ENCODE measurements at regions not wholly inside any gene's neighbourhood (a gene's known extent, or its start where the extent isn't known, plus 50 kb on each side); places are given as distances from the start of the nearest gene placed in this dataset.

DNA sequence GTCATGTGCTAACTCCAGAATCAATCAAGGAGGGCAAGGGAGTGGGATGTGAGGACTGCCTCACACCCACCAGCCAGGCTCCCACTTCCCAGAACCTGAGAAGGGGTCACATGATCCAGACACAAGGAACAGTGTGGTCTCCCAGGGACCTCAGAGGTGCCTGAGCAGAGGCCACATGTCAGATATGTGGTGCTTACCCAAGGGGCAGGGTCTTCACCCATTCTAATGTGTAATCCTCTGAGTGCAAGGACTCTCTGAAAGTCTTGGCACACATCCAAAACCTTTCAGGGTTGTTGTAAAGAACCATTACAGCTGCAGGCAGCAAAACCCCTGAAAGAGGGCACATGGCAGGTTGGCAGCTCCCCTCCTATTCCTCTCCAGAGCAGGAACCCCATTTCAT, 656.6 kb downstream of the UQCRFS1 start:
- TF ChIP-seq, protein P1, sequence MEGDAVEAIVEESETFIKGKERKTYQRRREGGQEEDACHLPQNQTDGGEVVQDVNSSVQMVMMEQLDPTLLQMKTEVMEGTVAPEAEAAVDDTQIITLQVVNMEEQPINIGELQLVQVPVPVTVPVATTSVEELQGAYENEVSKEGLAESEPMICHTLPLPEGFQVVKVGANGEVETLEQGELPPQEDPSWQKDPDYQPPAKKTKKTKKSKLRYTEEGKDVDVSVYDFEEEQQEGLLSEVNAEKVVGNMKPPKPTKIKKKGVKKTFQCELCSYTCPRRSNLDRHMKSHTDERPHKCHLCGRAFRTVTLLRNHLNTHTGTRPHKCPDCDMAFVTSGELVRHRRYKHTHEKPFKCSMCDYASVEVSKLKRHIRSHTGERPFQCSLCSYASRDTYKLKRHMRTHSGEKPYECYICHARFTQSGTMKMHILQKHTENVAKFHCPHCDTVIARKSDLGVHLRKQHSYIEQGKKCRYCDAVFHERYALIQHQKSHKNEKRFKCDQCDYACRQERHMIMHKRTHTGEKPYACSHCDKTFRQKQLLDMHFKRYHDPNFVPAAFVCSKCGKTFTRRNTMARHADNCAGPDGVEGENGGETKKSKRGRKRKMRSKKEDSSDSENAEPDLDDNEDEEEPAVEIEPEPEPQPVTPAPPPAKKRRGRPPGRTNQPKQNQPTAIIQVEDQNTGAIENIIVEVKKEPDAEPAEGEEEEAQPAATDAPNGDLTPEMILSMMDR (IDR thresholded peaks at IDR 0.05; ENCODE audit: low read depth, low read length) = no peak
- TF ChIP-seq POLR2A (IDR thresholded peaks at IDR 0.05; ENCODE audit: extremely low read depth, insufficient read length) = no peak
